GM12878 (cell line): ENCODE measurements at regions not wholly inside any gene's neighbourhood (a gene's known extent, or its start where the extent isn't known, plus 50 kb on each side); places are given as distances from the start of the nearest gene placed in this dataset.

Source experiments
- ATAC-seq: fragments of 200-7000 bp; cut with Tn5 transposase; 3 replicates; pipeline ENCODE4 v1.9.1; 2020; ENCODE audit warnings: mild to moderate bottlenecking, moderate library complexity
- BruUV-seq: library from RNA; stranded (reverse); fragments of 400-500 nt; replicated peaks from 2 replicates; lab custom pipeline; 2021; lab: Mats Ljungman, UMichigan
- CTCF ChIA-PET: fragments of 300-600 bp; sonication (Branson Sonifier 250); formaldehyde crosslinking; extraction: SDS; loops from one replicate; lab custom pipeline; 2021; ENCODE audit warnings: inconsistent platforms; lab: Yijun Ruan, JAX
- POLR2A ChIA-PET: fragments of 350-600 bp; formaldehyde crosslinking; extraction: SDS; loops from one replicate; lab custom pipeline; 2021; ENCODE audit warnings: inconsistent platforms; lab: Charles Lee
- RAD21 ChIA-PET: fragments of 300-600 bp; sonication (Branson Sonifier 250); formaldehyde crosslinking; loops from one replicate; lab custom pipeline; 2023; ENCODE audit warnings: antibody characterized with exemption; ENCODE audit not compliant: unreplicated experiment; lab: Charles Lee
- SMC1A ChIA-PET: fragments of 300-600 bp; sonication (Branson Sonifier 250); formaldehyde crosslinking; loops from one replicate; lab custom pipeline; 2023; ENCODE audit not compliant: unreplicated experiment, uncharacterized antibody; lab: Charles Lee
- DNase-seq: peaks from one replicate; pipeline ENCODE4 v3.0.0-alpha.2; 2011; ENCODE audit warnings: low read depth, low spot score
- FAIRE-seq: peaks from 3 replicates; lab custom pipeline; 2011; peaks lifted over from hg19 to GRCh38; lab: Jason Lieb, UNC
- H2AFZ ChIP-seq: 2 replicates; pipeline ENCODE4 v1.6.0; 2011; ENCODE audit warnings: low read depth, low read length, control low read depth; ENCODE audit not compliant: control insufficient read depth
- H3K27ac ChIP-seq: 2 replicates; pipeline ENCODE4 v1.5.1; 2011; ENCODE audit warnings: control low read depth; ENCODE audit not compliant: control insufficient read depth, insufficient read depth
- H3K27me3 ChIP-seq, 2 experiments: replicated peaks in 1 of 2; 2 replicates each; pipeline versions ENCODE4 v1.6.0 to v1.6.1; 2011; ENCODE audit warnings: low read length in 1 of 2; ENCODE audit not compliant: control insufficient read depth in 2 of 2, insufficient read depth in 2 of 2
- H3K36me3 ChIP-seq, 2 experiments: 2 replicates each; pipeline ENCODE4 v1.5.1; 2011; ENCODE audit warnings: low read length in 1 of 2; ENCODE audit not compliant: control insufficient read depth in 2 of 2, insufficient read depth in 2 of 2
- H3K4me1 ChIP-seq: 2 replicates; pipeline ENCODE4 v1.6.1; 2011; ENCODE audit warnings: mild to moderate bottlenecking, low read length, moderate library complexity, mixed read lengths; ENCODE audit not compliant: control insufficient read depth, insufficient read depth
- H3K4me2 ChIP-seq: 2 replicates; pipeline ENCODE4 v1.6.0; 2011; ENCODE audit warnings: control low read depth; ENCODE audit not compliant: control insufficient read depth, insufficient read depth
- H3K4me3 ChIP-seq: fragments of 200-600 bp; sonication (generic); 2 replicates; pipeline ENCODE4 v1.5.1; 2016
- H3K79me2 ChIP-seq: 2 replicates; pipeline ENCODE4 v1.6.0; 2011; ENCODE audit warnings: low read length; ENCODE audit not compliant: control insufficient read depth, insufficient read depth
- H3K9ac ChIP-seq: 2 replicates; pipeline ENCODE4 v1.8.0; 2011; ENCODE audit warnings: low read length, control low read depth, mixed read lengths; ENCODE audit not compliant: control insufficient read depth, insufficient read depth
- H3K9me3 ChIP-seq: replicated peaks from 3 replicates; pipeline ENCODE4 v1.5.1; 2011; ENCODE audit warnings: mild to moderate bottlenecking, low read length; ENCODE audit not compliant: control insufficient read depth, insufficient read depth
- H4K20me1 ChIP-seq: 2 replicates; pipeline ENCODE4 v1.6.0; 2011; ENCODE audit not compliant: control insufficient read depth, insufficient read depth
- CEBPB ChIP-seq, 2 experiments: fragments of 150-350 bp in 1 of 2; IDR thresholded peaks; 2 replicates each; pipeline ENCODE4 v1.6.1; 2012 to 2014; ENCODE audit warnings: low read depth in 2 of 2, low read length in 2 of 2, borderline replicate concordance in 1 of 2, inconsistent platforms in 1 of 2
- CTCF ChIP-seq, 3 experiments: IDR thresholded peaks in 2 of 3; conservative IDR thresholded peaks in 1 of 3; 2 replicates each; pipeline ENCODE4 v1.5.1; 2011; ENCODE audit warnings: low read depth in 3 of 3, low read length in 3 of 3, mild to moderate bottlenecking in 3 of 3, control low read depth in 2 of 3, moderate library complexity in 2 of 3, inconsistent platforms in 1 of 3, mixed read lengths in 1 of 3; ENCODE audit not compliant: control insufficient read depth in 2 of 3, insufficient read depth in 1 of 3; ENCODE audit errors: extremely low read depth in 1 of 3
- E4F1 ChIP-seq: fragments of 450-650 bp; IDR thresholded peaks from 2 replicates; pipeline ENCODE4 v1.6.1; 2018; ENCODE audit warnings: borderline replicate concordance, mild to moderate bottlenecking; ENCODE audit not compliant: partially characterized antibody
- RAD21 ChIP-seq: IDR thresholded peaks from 2 replicates; pipeline ENCODE4 v1.6.1; 2011; ENCODE audit warnings: mild to moderate bottlenecking, low read depth, low read length, moderate library complexity; ENCODE audit not compliant: insufficient read depth
- RELA ChIP-seq: fragments of 450-650 bp; IDR thresholded peaks from 2 replicates; pipeline ENCODE4 v1.8.0; 2014; ENCODE audit warnings: borderline replicate concordance; ENCODE audit not compliant: partially characterized antibody
- SMC3 ChIP-seq: IDR thresholded peaks from 2 replicates; pipeline ENCODE4 v1.6.1; 2011; ENCODE audit warnings: low read length, improper control_type of control experiment, borderline replicate concordance
- SPI1 ChIP-seq: IDR thresholded peaks from 2 replicates; pipeline ENCODE4 v1.6.1; 2011; ENCODE audit warnings: low read depth, mild to moderate bottlenecking, low read length, moderate library complexity, borderline replicate concordance; ENCODE audit not compliant: insufficient read depth
- TCF3 ChIP-seq: IDR thresholded peaks from 2 replicates; pipeline ENCODE4 v1.6.1; 2012; ENCODE audit warnings: low read depth, mild to moderate bottlenecking, low read length, borderline replicate concordance; ENCODE audit not compliant: insufficient read depth
- WGBS: methylation state at CpG from one replicate; pipeline ENCODE4 v1.1.6; 2016; ENCODE audit warnings: low lambda C conversion rate; ENCODE audit not compliant: insufficient replicate concordance, insufficient coverage; ENCODE audit errors: missing lambda C conversion rate; 5-methylcytosine and 5-hydroxymethylcytosine counted together
- in situ Hi-C: fragments of 300-500 bp; cut with MboI; formaldehyde crosslinking; loops from 9 replicates; pipeline ENCODE4 v1.14.3; 2018; ENCODE audit warnings: mixed read lengths
- intact Hi-C: fragments of 100-400 bp; cut with micrococcal nuclease; formaldehyde crosslinking; loops from one replicate; pipeline ENCODE4 v1.14.2; 2022; ENCODE audit not compliant: unreplicated experiment

- Histone ChIP-seq H3K79me2 (no peaks in the 10 kb centered on the region), H3K4me2 (no peak overlapping the region), H2AFZ (no peak overlapping the region), H3K36me3 (no peaks in the 10 kb centered on the region), H3K9me3 (no peaks in the 10 kb centered on the region), H3K4me3 (no peak overlapping the region), H3K4me1 (no peaks in the 10 kb centered on the region), H4K20me1 (no peaks in the 10 kb centered on the region), H3K27me3 (no peaks in the 10 kb centered on the region), H3K9ac (no peak overlapping the region), H3K27ac (no peak overlapping the region)
- intact Hi-C loops: loop anchor here (5.0 kb wide), 1 partner anchor 139 kb away; no protein-coding TSS in a partner anchor
- ATAC-seq (peak; percentile 71), FAIRE-seq (no peak), DNase-seq (no peak)
- ChIA-PET POLR2A (no interaction called here), RAD21 (interaction anchor here (0.9 kb wide), 1 partner anchor 16 kb away, joined by 3 read pairs; no protein-coding TSS in a partner anchor), CTCF (interaction anchor here (0.5 to 1.1 kb wide), 4 partner anchors 55 to 912 kb away, joined by 3 read pairs; no protein-coding TSS in a partner anchor), SMC1A (interaction anchor here (0.6 to 1.3 kb wide), 3 partner anchors 10 to 1345 kb away, joined by 3 read pairs; no protein-coding TSS in a partner anchor)
- BruUV-seq: no TSS peak
- 54% methylated on average over 4 of the region's 4 CpGs for WGBS
- TF ChIP-seq CTCF (IDR thresholded peaks at IDR 0.05 in 2 of 3, conservative IDR thresholded peaks at IDR 0.05 in 1 of 3; ENCODE audit: control insufficient read depth in 2 of 3, extremely low read depth in 1 of 3, insufficient read depth in 1 of 3, low read depth in 3 of 3, low read length in 3 of 3): peak; percentile 9 to 34 (median 26); a peak in 2 of 6 replicates
- TF ChIP-seq E4F1: no peak
- TF ChIP-seq SPI1: peak; percentile 55; the same call in 1 of the 2 replicates
- no peak for TF ChIP-seq CEBPB (IDR thresholded peaks at IDR 0.05; ENCODE audit: borderline replicate concordance in 1 of 2, low read depth in 2 of 2, low read length in 2 of 2)
- TF ChIP-seq TCF3: no peak
- peak; percentile 40; the same call in 1 of the 2 replicates for TF ChIP-seq SMC3
- no peak for TF ChIP-seq RELA
- TF ChIP-seq RAD21: peak; percentile 62
- in situ Hi-C loops: no loop called here
These were observed 67.2 kb upstream of the POT1 start for GRCh38 chr7:124996778-124997177.
